GM13977 (cell line): ENCODE measurements at regions not wholly inside any gene's neighbourhood (a gene's known extent, or its start where the extent isn't known, plus 50 kb on each side); places are given as distances from the start of the nearest gene placed in this dataset.

Experiments used
- DNase-seq: peaks from one replicate; pipeline ENCODE4 v3.0.0; 2012; ENCODE audit warnings: low spot score
- in situ Hi-C: fragments of 300-500 bp; cut with MboI; formaldehyde crosslinking; loops from one replicate; pipeline ENCODE4 v1.12.0; 2022; ENCODE audit warnings: low sequenced_read_pairs, low pct_unique_long_range_greater_than_20kb, mixed read lengths, inconsistent platforms; ENCODE audit not compliant: unreplicated experiment
- TF ChIP-seq, protein P1 (sequence below): IDR thresholded peaks from 2 replicates; pipeline ENCODE4 v1.5.1; 2012; ENCODE audit warnings: mild to moderate bottlenecking, control low read depth; ENCODE audit not compliant: insufficient read depth; ENCODE audit errors: extremely low read depth, missing control alignments

DNA sequence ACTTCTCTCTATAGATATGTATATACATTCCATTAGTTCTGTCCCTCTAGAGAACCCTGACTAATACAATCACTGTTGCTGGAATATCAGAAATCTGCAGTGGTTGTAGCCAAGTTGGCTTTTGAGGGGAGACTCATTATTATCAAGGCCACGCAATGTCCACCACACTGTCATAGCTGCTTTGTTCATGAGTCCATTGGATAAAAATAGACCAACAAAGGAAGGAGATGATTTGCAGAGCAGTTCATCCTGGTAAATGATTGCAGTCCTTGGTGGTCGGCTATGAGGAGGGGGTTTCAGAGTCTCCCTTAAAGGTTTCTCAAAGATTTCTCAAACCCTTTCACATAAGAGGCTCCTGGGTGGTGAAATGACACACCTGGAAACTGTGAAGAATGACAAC, 192.8 kb upstream of the ANKH start:
- in situ Hi-C loops: no loop called here
- TF ChIP-seq, protein P1, sequence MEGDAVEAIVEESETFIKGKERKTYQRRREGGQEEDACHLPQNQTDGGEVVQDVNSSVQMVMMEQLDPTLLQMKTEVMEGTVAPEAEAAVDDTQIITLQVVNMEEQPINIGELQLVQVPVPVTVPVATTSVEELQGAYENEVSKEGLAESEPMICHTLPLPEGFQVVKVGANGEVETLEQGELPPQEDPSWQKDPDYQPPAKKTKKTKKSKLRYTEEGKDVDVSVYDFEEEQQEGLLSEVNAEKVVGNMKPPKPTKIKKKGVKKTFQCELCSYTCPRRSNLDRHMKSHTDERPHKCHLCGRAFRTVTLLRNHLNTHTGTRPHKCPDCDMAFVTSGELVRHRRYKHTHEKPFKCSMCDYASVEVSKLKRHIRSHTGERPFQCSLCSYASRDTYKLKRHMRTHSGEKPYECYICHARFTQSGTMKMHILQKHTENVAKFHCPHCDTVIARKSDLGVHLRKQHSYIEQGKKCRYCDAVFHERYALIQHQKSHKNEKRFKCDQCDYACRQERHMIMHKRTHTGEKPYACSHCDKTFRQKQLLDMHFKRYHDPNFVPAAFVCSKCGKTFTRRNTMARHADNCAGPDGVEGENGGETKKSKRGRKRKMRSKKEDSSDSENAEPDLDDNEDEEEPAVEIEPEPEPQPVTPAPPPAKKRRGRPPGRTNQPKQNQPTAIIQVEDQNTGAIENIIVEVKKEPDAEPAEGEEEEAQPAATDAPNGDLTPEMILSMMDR: no peak
- no peak for DNase-seq

GRCh38 chr5:15056988-15057592, 185.5 kb upstream of the ANKH start:
- DNase-seq: no peak
- in situ Hi-C loops: no loop called here
- TF ChIP-seq, protein P1: no peak

DNA sequence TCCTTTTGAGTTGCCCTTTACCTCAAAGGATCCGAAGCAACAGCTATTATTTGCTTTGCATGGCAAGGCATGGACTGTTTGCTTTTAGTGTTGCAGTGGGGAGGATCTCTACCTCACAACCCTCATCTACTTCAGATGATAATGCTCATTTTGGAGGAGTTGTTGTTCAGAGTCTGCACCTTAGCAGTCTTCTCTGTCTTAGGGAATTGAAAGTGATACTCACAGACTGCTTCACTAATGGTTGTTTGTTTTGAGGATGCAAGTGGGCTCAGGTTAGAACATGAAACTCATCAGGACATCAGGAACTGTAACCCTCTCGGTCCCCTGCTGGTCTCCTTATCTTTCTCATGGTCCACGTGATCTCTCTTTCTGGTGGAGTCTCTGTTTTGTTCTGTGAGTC, 172.9 kb upstream of the ANKH start:
- no peak for DNase-seq
- in situ Hi-C loops: no loop called here
- TF ChIP-seq, protein P1: no peak

DNA sequence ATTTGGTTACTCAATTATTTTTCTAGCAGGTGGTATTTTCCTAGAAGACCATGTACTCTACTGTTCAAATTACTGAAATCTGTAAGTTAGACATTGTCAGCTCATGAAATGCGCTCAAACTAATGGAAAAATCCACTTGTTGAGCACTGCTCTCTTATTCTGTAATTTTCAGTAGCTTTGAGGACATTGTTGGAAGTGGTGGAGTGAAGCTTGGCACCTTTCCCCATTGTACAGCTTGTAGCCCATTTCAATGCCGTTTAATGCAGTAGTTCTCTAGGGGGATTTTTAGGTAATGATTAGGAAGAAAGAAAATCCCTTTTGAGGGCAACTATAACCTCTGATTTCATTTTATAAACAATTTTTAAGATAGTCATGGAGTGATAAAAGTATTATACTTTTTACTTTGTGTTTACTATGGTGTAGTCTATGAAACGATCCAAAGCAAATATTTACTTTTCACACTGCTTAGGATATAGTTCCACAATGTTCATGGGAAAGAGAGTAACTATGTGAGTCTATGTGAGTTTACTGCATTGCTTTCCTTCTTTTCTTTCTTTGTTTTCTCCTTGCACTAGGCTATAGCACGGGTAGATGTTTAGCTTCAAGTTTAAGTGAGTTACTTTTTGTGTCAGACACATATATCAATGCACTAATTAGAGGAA, 165.8 kb upstream of the ANKH start:
- DNase-seq: no peak
- in situ Hi-C loops: no loop called here
- TF ChIP-seq, protein P1: no peak

GRCh38 chr5:15034379-15034778, 162.8 kb upstream of the ANKH start:
- TF ChIP-seq, protein P1: no peak
- in situ Hi-C loops: no loop called here
- DNase-seq: no peak

DNA sequence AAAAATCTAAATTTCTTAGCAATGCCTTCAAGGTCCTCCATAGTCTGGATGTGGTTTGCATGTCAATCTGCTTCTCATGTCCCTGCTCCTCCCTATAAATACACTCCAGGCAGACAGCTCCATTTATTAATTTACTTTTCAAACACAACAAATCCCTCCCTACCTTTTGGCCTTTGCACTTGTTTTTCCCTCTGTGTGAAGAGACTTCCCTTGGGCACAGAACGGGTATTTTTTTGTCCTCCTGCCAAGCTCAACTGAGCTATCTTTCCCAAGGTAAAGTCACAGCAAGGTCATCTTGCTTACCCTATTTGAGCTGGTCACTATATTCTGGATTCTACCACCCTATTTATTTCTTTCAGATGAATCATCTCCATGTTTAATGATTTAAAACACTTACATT, 159.6 kb upstream of the ANKH start:
- no peak for DNase-seq
- in situ Hi-C loops: no loop called here
- TF ChIP-seq, protein P1: no peak
